Mesenchymal stem cell (in vitro differentiated cells and primary cell): ENCODE measurements at regions not wholly inside any gene's neighbourhood (a gene's known extent, or its start where the extent isn't known, plus 50 kb on each side); places are given as distances from the start of the nearest gene placed in this dataset.

Experiments
- DNase-seq: peaks from one replicate; pipeline ENCODE4 v3.0.0-alpha.2; 2013
- H2AFZ ChIP-seq: one replicate; pipeline ENCODE4 v1.6.1; 2013; ENCODE audit warnings: low read depth, mild to moderate bottlenecking, control low read depth, inconsistent platforms, low read length, moderate library complexity
- H2AK5ac ChIP-seq: 2 replicates; pipeline ENCODE4 v1.6.1; 2013; ENCODE audit warnings: low read length, moderate library complexity, mild to moderate bottlenecking, inconsistent platforms; ENCODE audit not compliant: severe bottlenecking
- H2BK120ac ChIP-seq: one replicate; pipeline ENCODE4 v1.6.1; 2013; ENCODE audit warnings: low read depth, mild to moderate bottlenecking, inconsistent platforms, low read length, moderate library complexity
- H2BK12ac ChIP-seq, 2 experiments: one replicate each; pipeline ENCODE4 v1.6.1; 2013; ENCODE audit warnings: inconsistent platforms in 2 of 2, low read length in 2 of 2, mild to moderate bottlenecking in 2 of 2, moderate library complexity in 2 of 2, control low read depth in 1 of 2
- H2BK15ac ChIP-seq: one replicate; pipeline ENCODE4 v1.6.1; 2013; ENCODE audit warnings: mild to moderate bottlenecking, low read depth, inconsistent platforms; ENCODE audit not compliant: poor library complexity, severe bottlenecking
- H2BK5ac ChIP-seq: 2 replicates; pipeline ENCODE4 v1.6.1; 2013; ENCODE audit warnings: low read depth, mild to moderate bottlenecking, low read length, control low read depth, inconsistent platforms; ENCODE audit not compliant: poor library complexity, severe bottlenecking
- H3K14ac ChIP-seq, 2 experiments: one replicate each; pipeline ENCODE4 v1.6.1; 2013; ENCODE audit warnings: inconsistent platforms in 2 of 2, low read length in 2 of 2, control low read depth in 1 of 2, mild to moderate bottlenecking in 1 of 2, moderate library complexity in 1 of 2
- H3K18ac ChIP-seq, 2 experiments: one replicate each; pipeline ENCODE4 v1.6.1; 2013; ENCODE audit warnings: inconsistent platforms in 2 of 2, low read length in 2 of 2, control low read depth in 1 of 2, low read depth in 1 of 2, mild to moderate bottlenecking in 1 of 2
- H3K23ac ChIP-seq, 2 experiments: one replicate each; pipeline ENCODE4 v1.6.1; 2013; ENCODE audit warnings: inconsistent platforms in 2 of 2, low read length in 2 of 2, mild to moderate bottlenecking in 2 of 2, moderate library complexity in 2 of 2, control low read depth in 1 of 2
- H3K27ac ChIP-seq: 2 replicates; pipeline ENCODE4 v1.5.1; 2013; ENCODE audit warnings: mild to moderate bottlenecking, moderate library complexity, low read length, control low read depth, inconsistent platforms; ENCODE audit not compliant: poor library complexity, severe bottlenecking
- H3K27me3 ChIP-seq, 2 experiments: 2 replicates each; pipeline versions ENCODE4 v1.6.1 to v1.7.0; 2013; ENCODE audit warnings: low read length in 2 of 2, mild to moderate bottlenecking in 2 of 2, moderate library complexity in 2 of 2, control low read depth in 1 of 2, inconsistent platforms in 1 of 2; ENCODE audit not compliant: control insufficient read depth in 1 of 2, insufficient read depth in 1 of 2
- H3K36me3 ChIP-seq, 2 experiments: 2 replicates each; pipeline versions ENCODE4 v1.6.1 to v1.7.0; 2013; ENCODE audit warnings: low read length in 2 of 2, control low read depth in 1 of 2, inconsistent platforms in 1 of 2, low read depth in 1 of 2, mild to moderate bottlenecking in 1 of 2; ENCODE audit not compliant: insufficient read depth in 2 of 2, control insufficient read depth in 1 of 2
- H3K4ac ChIP-seq, 2 experiments: one replicate each; pipeline ENCODE4 v1.6.1; 2013; ENCODE audit warnings: inconsistent platforms in 2 of 2, low read length in 2 of 2, mild to moderate bottlenecking in 2 of 2, moderate library complexity in 2 of 2, control low read depth in 1 of 2, low read depth in 1 of 2
- H3K4me1 ChIP-seq: 2 replicates; pipeline ENCODE4 v1.6.1; 2013; ENCODE audit warnings: low read depth, low read length, control low read depth; ENCODE audit not compliant: control insufficient read depth, insufficient read depth
- H3K4me2 ChIP-seq: 2 replicates; pipeline ENCODE4 v1.6.1; 2013; ENCODE audit warnings: low read length, mild to moderate bottlenecking, inconsistent platforms; ENCODE audit not compliant: poor library complexity, severe bottlenecking
- H3K4me3 ChIP-seq, 2 experiments: 2 replicates each; pipeline versions ENCODE4 v1.5.1 to v1.7.0; 2013; ENCODE audit warnings: low read length in 2 of 2, mild to moderate bottlenecking in 2 of 2, control low read depth in 1 of 2, low read depth in 1 of 2; ENCODE audit not compliant: insufficient read depth in 1 of 2
- H3K79me1 ChIP-seq: replicated peaks from 2 replicates; pipeline ENCODE4 v1.6.1; 2013; ENCODE audit warnings: mild to moderate bottlenecking, control low read depth, low read length, inconsistent platforms; ENCODE audit not compliant: poor library complexity, severe bottlenecking
- H3K9ac ChIP-seq: 2 replicates; pipeline ENCODE4 v1.7.0; 2013; ENCODE audit warnings: mild to moderate bottlenecking, low read length, moderate library complexity
- H3K9me3 ChIP-seq: 2 replicates; pipeline ENCODE4 v1.7.0; 2013; ENCODE audit warnings: mild to moderate bottlenecking, low read length; ENCODE audit not compliant: control insufficient read depth
- H4K8ac ChIP-seq: one replicate; pipeline ENCODE4 v1.6.1; 2013; ENCODE audit warnings: inconsistent platforms, mild to moderate bottlenecking, low read length, moderate library complexity
- H4K91ac ChIP-seq: one replicate; pipeline ENCODE4 v1.6.1; 2013; ENCODE audit warnings: mild to moderate bottlenecking, low read length, inconsistent platforms
- WGBS: methylation state at CpG from one replicate; pipeline ENCODE4 v1.1.7; 2013; ENCODE audit warnings: mixed read lengths; 5-methylcytosine and 5-hydroxymethylcytosine counted together

DNA sequence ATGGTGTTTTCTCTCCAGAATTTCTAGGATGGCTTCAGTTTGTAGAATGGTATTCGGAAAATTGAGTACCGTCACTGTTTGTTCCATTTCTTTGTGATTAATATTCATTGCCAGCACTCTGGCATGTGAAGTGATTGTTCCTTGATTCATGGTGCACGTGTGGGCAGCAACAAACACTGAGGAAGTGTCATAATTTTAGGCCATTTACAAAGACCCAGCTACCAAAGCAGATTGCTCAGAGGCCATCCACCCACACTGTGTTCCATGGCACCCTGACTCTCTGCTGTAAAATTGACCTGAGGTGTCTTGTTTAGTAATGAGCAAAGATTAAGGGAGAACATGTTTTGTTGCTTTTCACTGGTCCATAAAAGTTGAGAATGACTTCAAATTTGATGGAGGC lies 250.9 kb upstream of the FMN2 start:
- no peaks in the 10 kb centered on the region for H3K79me1 ChIP-seq
- H3K27ac ChIP-seq = no peak overlapping the region
- no peak overlapping the region for H3K4ac ChIP-seq

DNA sequence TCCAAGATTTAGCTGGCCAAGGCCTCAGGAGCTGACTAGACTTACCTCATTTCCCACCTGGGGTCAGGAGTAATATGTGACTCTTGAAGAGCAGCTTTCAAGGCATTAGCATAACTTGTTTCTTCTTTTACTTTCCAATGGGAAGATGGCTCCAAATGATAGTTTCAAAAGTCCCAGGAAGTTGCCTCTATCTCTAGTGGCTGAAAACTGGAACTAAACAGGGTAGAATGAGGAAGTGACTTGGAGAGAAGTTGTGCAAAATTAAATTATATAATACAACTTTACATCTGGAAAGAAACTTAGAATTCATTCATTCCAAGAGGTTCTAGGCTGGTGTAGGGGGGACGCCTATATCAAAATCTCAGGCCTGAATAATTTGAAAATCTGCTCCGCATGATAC lies 250.1 kb upstream of the FMN2 start:
- no peaks in the 10 kb centered on the region for H3K79me1 ChIP-seq
- no peak overlapping the region for H2BK15ac ChIP-seq
- H3K4me2 ChIP-seq = no peak overlapping the region
- H3K9me3 ChIP-seq = no peaks in the 10 kb centered on the region
- H3K4ac ChIP-seq = no peak overlapping the region
- no peak overlapping the region for H3K4me3 ChIP-seq
- H2BK12ac ChIP-seq = no peak overlapping the region
- no peak overlapping the region for H3K27ac ChIP-seq
- no peak overlapping the region for H2AFZ ChIP-seq
- no peak overlapping the region for H4K91ac ChIP-seq
- H3K14ac ChIP-seq = no peak overlapping the region
- no peaks in the 10 kb centered on the region for H3K36me3 ChIP-seq
- H3K4me1 ChIP-seq = no peaks in the 10 kb centered on the region
- no peak for DNase-seq
- no peak overlapping the region for H2AK5ac ChIP-seq
- no peak overlapping the region for H4K8ac ChIP-seq
- no peaks in the 10 kb centered on the region for H3K27me3 ChIP-seq
- H2BK120ac ChIP-seq = no peak overlapping the region
- H3K18ac ChIP-seq = no peak overlapping the region
- 100% methylated on average over 1 of the region's 2 CpGs for WGBS
- H2BK5ac ChIP-seq = no peak overlapping the region
- no peak overlapping the region for H3K23ac ChIP-seq
- no peak overlapping the region for H3K9ac ChIP-seq

More for the DNA sequence above, 250.9 kb upstream of the FMN2 start:
- no peak overlapping the region for H3K9ac ChIP-seq
- H2BK12ac ChIP-seq = no peak overlapping the region
- no peak overlapping the region for H4K8ac ChIP-seq
- no peak for DNase-seq
- H3K9me3 ChIP-seq = no peaks in the 10 kb centered on the region
- no peak overlapping the region for H3K18ac ChIP-seq
- no peak overlapping the region for H2AFZ ChIP-seq
- no peak overlapping the region for H2AK5ac ChIP-seq
- no peak overlapping the region for H3K23ac ChIP-seq
- H2BK120ac ChIP-seq = no peak overlapping the region
- H2BK15ac ChIP-seq = no peak overlapping the region
- H3K4me2 ChIP-seq = no peak overlapping the region
- no peak overlapping the region for H3K4me3 ChIP-seq
- WGBS = 81% methylated on average over 3 of the region's 3 CpGs
- no peaks in the 10 kb centered on the region for H3K36me3 ChIP-seq
- no peak overlapping the region for H4K91ac ChIP-seq
- H3K4me1 ChIP-seq = no peaks in the 10 kb centered on the region
- H3K27me3 ChIP-seq = no peaks in the 10 kb centered on the region
- H3K14ac ChIP-seq = no peak overlapping the region
- no peak overlapping the region for H2BK5ac ChIP-seq

DNA sequence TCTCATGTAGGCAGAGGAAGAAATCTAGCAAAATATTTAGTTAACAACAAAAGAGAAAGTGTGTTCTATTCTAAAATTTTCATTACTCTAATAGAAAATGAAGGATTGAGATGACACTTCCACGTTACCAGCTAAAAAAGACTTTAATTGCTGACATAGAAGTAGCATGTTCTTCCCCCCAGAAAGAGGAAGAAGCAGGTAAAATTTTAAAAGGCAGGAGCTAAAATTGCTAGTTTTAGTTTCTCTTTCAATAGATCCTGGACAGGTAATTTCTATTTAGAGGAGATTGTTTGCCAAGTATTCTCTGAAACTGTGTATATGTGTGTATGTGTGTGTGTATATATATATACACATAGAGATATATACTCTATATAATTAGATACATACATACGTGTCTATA lies 248.1 kb upstream of the FMN2 start:
- H4K8ac ChIP-seq = no peak overlapping the region
- H3K14ac ChIP-seq = no peak overlapping the region
- no peak overlapping the region for H3K4me2 ChIP-seq
- no peak overlapping the region for H3K23ac ChIP-seq
- H2BK120ac ChIP-seq = no peak overlapping the region
- H2BK15ac ChIP-seq = no peak overlapping the region
- 60% methylated on average over 1 of the region's 2 CpGs for WGBS
- H3K27me3 ChIP-seq = no peaks in the 10 kb centered on the region
- H3K18ac ChIP-seq = no peak overlapping the region
- no peaks in the 10 kb centered on the region for H3K4me1 ChIP-seq
- no peak overlapping the region for H2AK5ac ChIP-seq
- no peaks in the 10 kb centered on the region for H3K36me3 ChIP-seq
- no peak overlapping the region for H3K9ac ChIP-seq
- H3K9me3 ChIP-seq = no peaks in the 10 kb centered on the region
- no peak overlapping the region for H2BK12ac ChIP-seq
- DNase-seq = no peak
- no peak overlapping the region for H3K4ac ChIP-seq
- H3K79me1 ChIP-seq = no peaks in the 10 kb centered on the region
- H2AFZ ChIP-seq = no peak overlapping the region
- H4K91ac ChIP-seq = no peak overlapping the region
- no peak overlapping the region for H2BK5ac ChIP-seq
- no peak overlapping the region for H3K27ac ChIP-seq
- H3K4me3 ChIP-seq = no peak overlapping the region

DNA sequence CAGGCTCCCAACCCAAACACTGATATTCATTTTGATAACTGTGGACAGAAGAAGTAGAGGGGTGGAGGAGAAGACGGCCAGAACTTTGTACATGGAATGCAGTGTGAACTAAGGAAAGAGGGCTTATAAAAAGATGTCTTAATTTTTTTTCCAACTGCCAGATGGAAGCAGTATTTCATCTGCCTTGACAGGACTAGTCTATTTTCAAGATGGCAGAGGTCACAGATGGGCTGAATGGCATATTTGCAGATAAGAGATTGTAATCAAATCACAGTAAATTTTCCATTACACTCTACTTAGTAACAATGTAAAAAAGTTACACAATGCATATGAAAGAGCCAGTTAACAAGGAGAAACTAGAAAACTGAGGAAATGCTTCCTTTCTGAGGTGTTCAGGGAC lies 246.8 kb upstream of the FMN2 start:
- Histone ChIP-seq H3K14ac (no peak overlapping the region), H3K18ac (no peak overlapping the region), H3K4me3 (no peak overlapping the region), H3K23ac (no peak overlapping the region), H3K9me3 (no peaks in the 10 kb centered on the region), H2BK120ac (no peak overlapping the region), H2AK5ac (no peak overlapping the region), H3K27me3 (no peaks in the 10 kb centered on the region), H4K8ac (no peak overlapping the region), H3K4me2 (no peak overlapping the region), H3K36me3 (no peaks in the 10 kb centered on the region), H3K9ac (no peak overlapping the region), H3K4me1 (no peaks in the 10 kb centered on the region), H4K91ac (no peak overlapping the region), H2BK12ac (no peak overlapping the region), H3K79me1 (no peaks in the 10 kb centered on the region), H3K27ac (no peak overlapping the region), H3K4ac (no peak overlapping the region), H2AFZ (no peak overlapping the region), H2BK5ac (no peak overlapping the region), H2BK15ac (no peak overlapping the region)
- no peak for DNase-seq
- 67% methylated on average over 1 of the region's 1 CpG for WGBS
